GM23338 (cell line): ENCODE measurements at regions not wholly inside any gene's neighbourhood (a gene's known extent, or its start where the extent isn't known, plus 50 kb on each side); places are given as distances from the start of the nearest gene placed in this dataset.

Experiments used
- ATAC-seq: fragments of 200-7000 bp; cut with Tn5 transposase; 3 replicates; pipeline ENCODE4 v1.9.1; 2020
- DNase-seq: peaks from one replicate; pipeline ENCODE4 v3.0.0-alpha.2; 2015; ENCODE audit warnings: low spot score
- H2AFZ ChIP-seq: fragments of 200-600 bp; sonication (generic); 2 replicates; pipeline ENCODE4 v1.8.0; 2016; ENCODE audit warnings: antibody characterized with exemption, mild to moderate bottlenecking, moderate library complexity
- H3F3A ChIP-seq: fragments of 200-600 bp; sonication (generic); replicated peaks from 2 replicates; pipeline ENCODE4 v1.8.0; 2017; ENCODE audit warnings: antibody characterized with exemption, mixed run types, low read depth
- H3K27ac ChIP-seq: fragments of 200-600 bp; sonication (generic); 2 replicates; pipeline ENCODE4 v1.6.1; 2016; ENCODE audit warnings: low read depth
- H3K27me3 ChIP-seq: fragments of 200-600 bp; sonication (generic); 2 replicates; pipeline ENCODE4 v1.8.0; 2016; ENCODE audit warnings: mild to moderate bottlenecking, mixed run types, moderate library complexity; ENCODE audit not compliant: insufficient read depth
- H3K36me3 ChIP-seq: fragments of 200-600 bp; sonication (generic); 2 replicates; pipeline ENCODE4 v1.8.0; 2016; ENCODE audit warnings: mild to moderate bottlenecking; ENCODE audit not compliant: insufficient read depth
- H3K4me1 ChIP-seq: fragments of 200-600 bp; sonication (generic); 2 replicates; pipeline ENCODE4 v1.8.0; 2016; ENCODE audit warnings: mild to moderate bottlenecking, moderate library complexity; ENCODE audit not compliant: insufficient read depth
- H3K4me2 ChIP-seq: fragments of 200-600 bp; sonication (generic); 2 replicates; pipeline ENCODE4 v1.7.1; 2017; ENCODE audit warnings: mixed run types
- H3K4me3 ChIP-seq: fragments of 200-600 bp; sonication (generic); 2 replicates; pipeline ENCODE4 v1.6.1; 2016; ENCODE audit warnings: mixed run types
- H3K79me2 ChIP-seq: fragments of 200-600 bp; sonication (generic); replicated peaks from 2 replicates; pipeline ENCODE4 v1.8.0; 2017; ENCODE audit warnings: mild to moderate bottlenecking; ENCODE audit not compliant: insufficient read depth
- H3K9me2 ChIP-seq: fragments of 200-600 bp; sonication (generic); 2 replicates; pipeline ENCODE4 v1.8.0; 2017; ENCODE audit not compliant: insufficient read depth
- H4K20me1 ChIP-seq: fragments of 200-600 bp; sonication (generic); replicated peaks from 2 replicates; pipeline ENCODE4 v1.8.0; 2017; ENCODE audit warnings: mild to moderate bottlenecking; ENCODE audit not compliant: insufficient read depth
- H3K27ac Mint-ChIP-seq: 2 replicates; pipeline ENCODE4 v1.8.0; 2020; ENCODE audit warnings: inconsistent platforms, mild to moderate bottlenecking, moderate library complexity, mixed read lengths
- H3K27me3 Mint-ChIP-seq: 3 replicates; pipeline ENCODE4 v1.8.0; 2022; ENCODE audit warnings: low read depth, mild to moderate bottlenecking, moderate library complexity, mixed read lengths, inconsistent platforms; ENCODE audit not compliant: insufficient read depth, poor library complexity
- H3K36me3 Mint-ChIP-seq: 3 replicates; pipeline ENCODE4 v1.8.0; 2021; ENCODE audit warnings: low read depth, mild to moderate bottlenecking, inconsistent platforms, moderate library complexity, mixed read lengths
- H3K4me1 Mint-ChIP-seq: 3 replicates; pipeline ENCODE4 v1.8.0; 2020; ENCODE audit warnings: mild to moderate bottlenecking, inconsistent platforms, mixed read lengths
- H3K4me3 Mint-ChIP-seq: 3 replicates; pipeline ENCODE4 v1.8.0; 2021; ENCODE audit warnings: moderate library complexity, mild to moderate bottlenecking, inconsistent platforms, mixed read lengths
- H3K9me3 Mint-ChIP-seq: 3 replicates; pipeline ENCODE4 v1.8.0; 2020; ENCODE audit warnings: moderate library complexity, mild to moderate bottlenecking, inconsistent platforms, mixed read lengths
- CREB1 ChIP-seq: fragments of 250-450 bp; sonication (Bioruptor Pico); IDR thresholded peaks from 2 replicates; pipeline ENCODE4 v1.5.0; 2020; ENCODE audit warnings: low read depth, mild to moderate bottlenecking, moderate library complexity
- ETS1 ChIP-seq: IDR thresholded peaks from 2 replicates; pipeline ENCODE4 v1.6.1; 2016; ENCODE audit warnings: antibody characterized with exemption
- EZH2 ChIP-seq: fragments of 200-600 bp; sonication (generic); IDR thresholded peaks from one replicate; pipeline ENCODE4 v1.8.0; 2017; ENCODE audit warnings: antibody characterized with exemption, mild to moderate bottlenecking, low read depth; ENCODE audit not compliant: unreplicated experiment
- JUNB ChIP-seq: IDR thresholded peaks from one replicate; pipeline ENCODE4 v1.6.1; 2016; ENCODE audit warnings: antibody characterized with exemption; ENCODE audit not compliant: unreplicated experiment
- NANOG ChIP-seq: IDR thresholded peaks from 2 replicates; pipeline ENCODE4 v1.6.1; 2016; ENCODE audit warnings: antibody characterized with exemption, borderline replicate concordance
- REST ChIP-seq: IDR thresholded peaks from one replicate; pipeline ENCODE4 v1.6.1; 2018; ENCODE audit warnings: antibody characterized with exemption; ENCODE audit not compliant: unreplicated experiment
- STAT1 ChIP-seq: IDR thresholded peaks from one replicate; pipeline ENCODE4 v1.6.1; 2016; ENCODE audit warnings: antibody characterized with exemption; ENCODE audit not compliant: unreplicated experiment
- ZNF114 ChIP-seq: fragments of 250-450 bp; sonication (Bioruptor Pico); IDR thresholded peaks from 2 replicates; pipeline ENCODE4 v1.5.0; 2020; ENCODE audit warnings: mild to moderate bottlenecking, moderate library complexity
- TF ChIP-seq, protein P1 (sequence below): fragments of 250-450 bp; sonication (Bioruptor Pico); IDR thresholded peaks from 2 replicates; pipeline ENCODE4 v1.5.0; 2020; ENCODE audit warnings: mild to moderate bottlenecking, moderate library complexity

- TF ChIP-seq REST: no peak
- TF ChIP-seq ETS1: no peak
- TF ChIP-seq CREB1 (CRISPR knock-in tag): no peak
Measured at GRCh38 chr2:103383541-103383940, 621.7 kb downstream of the TMEM182 start (continued).

- H3K9me2 ChIP-seq: peaks cover 2% of the 10 kb centered on the region; the same call in 1 of the 2 replicates
- peaks cover 16% of the 10 kb centered on the region for H3K4me1 Mint-ChIP-seq
- no peak overlapping the region for H3K27ac Mint-ChIP-seq
- TF ChIP-seq REST (no peak), NANOG (no peak), ETS1 (no peak), STAT1 (no peak), ZNF114 (CRISPR knock-in tag) (no peak), JUNB (no peak), EZH2 (no peak)
- TF ChIP-seq, protein P1, sequence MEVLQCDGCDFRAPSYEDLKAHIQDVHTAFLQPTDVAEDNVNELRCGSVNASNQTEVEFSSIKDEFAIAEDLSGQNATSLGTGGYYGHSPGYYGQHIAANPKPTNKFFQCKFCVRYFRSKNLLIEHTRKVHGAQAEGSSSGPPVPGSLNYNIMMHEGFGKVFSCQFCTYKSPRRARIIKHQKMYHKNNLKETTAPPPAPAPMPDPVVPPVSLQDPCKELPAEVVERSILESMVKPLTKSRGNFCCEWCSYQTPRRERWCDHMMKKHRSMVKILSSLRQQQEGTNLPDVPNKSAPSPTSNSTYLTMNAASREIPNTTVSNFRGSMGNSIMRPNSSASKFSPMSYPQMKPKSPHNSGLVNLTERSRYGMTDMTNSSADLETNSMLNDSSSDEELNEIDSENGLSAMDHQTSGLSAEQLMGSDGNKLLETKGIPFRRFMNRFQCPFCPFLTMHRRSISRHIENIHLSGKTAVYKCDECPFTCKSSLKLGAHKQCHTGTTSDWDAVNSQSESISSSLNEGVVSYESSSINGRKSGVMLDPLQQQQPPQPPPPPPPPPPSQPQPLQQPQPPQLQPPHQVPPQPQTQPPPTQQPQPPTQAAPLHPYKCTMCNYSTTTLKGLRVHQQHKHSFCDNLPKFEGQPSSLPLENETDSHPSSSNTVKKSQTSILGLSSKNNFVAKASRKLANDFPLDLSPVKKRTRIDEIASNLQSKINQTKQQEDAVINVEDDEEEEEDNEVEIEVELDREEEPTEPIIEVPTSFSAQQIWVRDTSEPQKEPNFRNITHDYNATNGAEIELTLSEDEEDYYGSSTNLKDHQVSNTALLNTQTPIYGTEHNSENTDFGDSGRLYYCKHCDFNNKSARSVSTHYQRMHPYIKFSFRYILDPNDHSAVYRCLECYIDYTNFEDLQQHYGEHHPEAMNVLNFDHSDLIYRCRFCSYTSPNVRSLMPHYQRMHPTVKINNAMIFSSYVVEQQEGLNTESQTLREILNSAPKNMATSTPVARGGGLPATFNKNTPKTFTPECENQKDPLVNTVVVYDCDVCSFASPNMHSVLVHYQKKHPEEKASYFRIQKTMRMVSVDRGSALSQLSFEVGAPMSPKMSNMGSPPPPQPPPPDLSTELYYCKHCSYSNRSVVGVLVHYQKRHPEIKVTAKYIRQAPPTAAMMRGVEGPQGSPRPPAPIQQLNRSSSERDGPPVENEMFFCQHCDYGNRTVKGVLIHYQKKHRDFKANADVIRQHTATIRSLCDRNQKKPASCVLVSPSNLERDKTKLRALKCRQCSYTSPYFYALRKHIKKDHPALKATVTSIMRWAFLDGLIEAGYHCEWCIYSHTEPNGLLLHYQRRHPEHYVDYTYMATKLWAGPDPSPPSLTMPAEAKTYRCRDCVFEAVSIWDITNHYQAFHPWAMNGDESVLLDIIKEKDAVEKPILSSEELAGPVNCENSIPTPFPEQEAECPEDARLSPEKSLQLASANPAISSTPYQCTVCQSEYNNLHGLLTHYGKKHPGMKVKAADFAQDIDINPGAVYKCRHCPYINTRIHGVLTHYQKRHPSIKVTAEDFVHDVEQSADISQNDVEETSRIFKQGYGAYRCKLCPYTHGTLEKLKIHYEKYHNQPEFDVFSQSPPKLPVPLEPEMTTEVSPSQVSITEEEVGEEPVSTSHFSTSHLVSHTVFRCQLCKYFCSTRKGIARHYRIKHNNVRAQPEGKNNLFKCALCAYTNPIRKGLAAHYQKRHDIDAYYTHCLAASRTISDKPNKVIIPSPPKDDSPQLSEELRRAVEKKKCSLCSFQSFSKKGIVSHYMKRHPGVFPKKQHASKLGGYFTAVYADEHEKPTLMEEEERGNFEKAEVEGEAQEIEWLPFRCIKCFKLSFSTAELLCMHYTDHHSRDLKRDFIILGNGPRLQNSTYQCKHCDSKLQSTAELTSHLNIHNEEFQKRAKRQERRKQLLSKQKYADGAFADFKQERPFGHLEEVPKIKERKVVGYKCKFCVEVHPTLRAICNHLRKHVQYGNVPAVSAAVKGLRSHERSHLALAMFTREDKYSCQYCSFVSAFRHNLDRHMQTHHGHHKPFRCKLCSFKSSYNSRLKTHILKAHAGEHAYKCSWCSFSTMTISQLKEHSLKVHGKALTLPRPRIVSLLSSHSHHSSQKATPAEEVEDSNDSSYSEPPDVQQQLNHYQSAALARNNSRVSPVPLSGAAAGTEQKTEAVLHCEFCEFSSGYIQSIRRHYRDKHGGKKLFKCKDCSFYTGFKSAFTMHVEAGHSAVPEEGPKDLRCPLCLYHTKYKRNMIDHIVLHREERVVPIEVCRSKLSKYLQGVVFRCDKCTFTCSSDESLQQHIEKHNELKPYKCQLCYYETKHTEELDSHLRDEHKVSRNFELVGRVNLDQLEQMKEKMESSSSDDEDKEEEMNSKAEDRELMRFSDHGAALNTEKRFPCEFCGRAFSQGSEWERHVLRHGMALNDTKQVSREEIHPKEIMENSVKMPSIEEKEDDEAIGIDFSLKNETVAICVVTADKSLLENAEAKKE: no peak
Measured at GRCh38 chr2:103386872-103387271, 625.0 kb downstream of the TMEM182 start.

More at GRCh38 chr2:103386872-103387271, 625.0 kb downstream of the TMEM182 start:
- Histone ChIP-seq H3K36me3 (no peaks in the 10 kb centered on the region), H3K79me2 (no peaks in the 10 kb centered on the region), H2AFZ (no peak overlapping the region), H3K4me1 (peaks cover 15% of the 10 kb centered on the region), H3F3A (no peaks in the 10 kb centered on the region), H3K4me2 (no peak overlapping the region), H4K20me1 (no peaks in the 10 kb centered on the region), H3K27ac (no peak overlapping the region), H3K27me3 (no peaks in the 10 kb centered on the region), H3K4me3 (no peak overlapping the region)
- Mint-ChIP-seq H3K9me3 (0 out of 3 replicates have a peak, but pooled peaks cover 3% of the 10 kb centered on the region), H3K36me3 (peaks cover 4% of the 10 kb centered on the region; the same call in 2 of the 3 replicates), H3K4me3 (no peak overlapping the region), H3K27me3 (peaks cover 4% of the 10 kb centered on the region)
- DNase-seq (no peak), ATAC-seq (no peak)
